ENCODE measurements at regions not wholly inside any gene's neighbourhood (a gene's known extent, or its start where the extent isn't known, plus 50 kb on each side); places are given as distances from the start of the nearest gene placed in this dataset.

GRCh38 chr7:145152589-145152988 lies 316.7 kb upstream of the TPK1 start:
- ATAC-seq (no peak), DNase-seq (no peak)
- Histone ChIP-seq H3K9me3 (no peaks in the 10 kb centered on the region), H3K4me1 (ENCODE audit: low read depth) (no peaks in the 10 kb centered on the region), H3K36me3 (ENCODE audit: low read depth) (no peaks in the 10 kb centered on the region), H3K4me3 (no peak overlapping the region)
- intact Hi-C loops (cut with DNase I, micrococcal nuclease): no loop called here
- TF ChIP-seq CTCF (IDR thresholded peaks at IDR 0.05): no peak

DNA sequence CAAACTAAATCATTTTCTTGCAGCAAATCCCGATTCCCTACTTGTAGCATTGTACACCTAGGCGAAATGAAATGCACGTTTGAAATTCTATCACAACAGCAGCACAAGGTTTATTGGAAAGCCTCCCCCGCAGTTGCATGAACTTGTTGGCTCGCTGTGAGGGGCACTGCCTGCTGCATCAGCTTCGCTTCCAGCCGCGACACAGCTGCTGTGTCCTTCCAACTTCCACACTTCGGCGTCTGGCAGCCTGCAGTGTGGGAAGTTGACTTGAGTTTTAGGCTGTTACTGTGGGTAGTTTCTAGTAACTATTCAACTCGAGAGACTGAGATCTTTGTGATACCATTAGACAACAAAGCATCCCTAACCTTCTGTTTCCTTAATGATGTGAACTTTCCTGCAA lies 315.8 kb upstream of the TPK1 start:
- Histone ChIP-seq H3K36me3 (ENCODE audit: low read depth) (no peaks in the 10 kb centered on the region), H3K4me1 (ENCODE audit: low read depth) (no peaks in the 10 kb centered on the region), H3K9me3 (no peaks in the 10 kb centered on the region), H3K4me3 (no peak overlapping the region)
- no peak for DNase-seq
- intact Hi-C loops (cut with DNase I, micrococcal nuclease): no loop called here
- no peak for TF ChIP-seq CTCF (IDR thresholded peaks at IDR 0.05)
- no peak for ATAC-seq

DNA sequence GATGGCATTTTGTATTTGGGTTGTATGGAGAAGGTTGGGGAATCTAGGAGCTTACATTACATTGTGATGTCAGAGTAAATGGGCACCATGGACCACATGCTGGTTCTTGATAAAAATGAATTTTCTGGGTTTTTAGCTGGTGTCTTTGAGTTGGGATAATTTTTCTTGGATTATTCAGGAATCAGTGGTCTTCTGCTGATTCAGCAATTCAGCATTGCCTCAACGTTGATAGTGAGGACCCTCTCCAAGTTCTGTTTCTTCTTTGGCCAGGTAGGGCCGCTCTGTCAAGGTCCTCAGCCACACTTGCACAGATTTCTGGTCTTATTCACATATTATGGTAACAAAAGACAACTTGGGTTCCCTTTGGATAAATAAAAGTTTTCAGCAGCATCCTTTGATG lies 312.0 kb upstream of the TPK1 start:
- no peak for TF ChIP-seq CTCF (IDR thresholded peaks at IDR 0.05)
- ATAC-seq: no peak
- intact Hi-C loops (cut with DNase I, micrococcal nuclease): no loop called here
- Histone ChIP-seq H3K9me3 (no peaks in the 10 kb centered on the region), H3K4me3 (no peak overlapping the region), H3K4me1 (ENCODE audit: low read depth) (no peaks in the 10 kb centered on the region), H3K36me3 (ENCODE audit: low read depth) (no peaks in the 10 kb centered on the region)
- no peak for DNase-seq

- Histone ChIP-seq H3K9me3 (no peaks in the 10 kb centered on the region), H3K4me3 (no peak overlapping the region), H3K36me3 (ENCODE audit: low read depth) (no peaks in the 10 kb centered on the region), H3K4me1 (ENCODE audit: low read depth) (no peaks in the 10 kb centered on the region)
- intact Hi-C loops (cut with DNase I, micrococcal nuclease): no loop called here
- TF ChIP-seq CTCF (IDR thresholded peaks at IDR 0.05): no peak
- ATAC-seq (no peak), DNase-seq (no peak)
Observed at GRCh38 chr7:145143685-145144084, 307.8 kb upstream of the TPK1 start.

DNA sequence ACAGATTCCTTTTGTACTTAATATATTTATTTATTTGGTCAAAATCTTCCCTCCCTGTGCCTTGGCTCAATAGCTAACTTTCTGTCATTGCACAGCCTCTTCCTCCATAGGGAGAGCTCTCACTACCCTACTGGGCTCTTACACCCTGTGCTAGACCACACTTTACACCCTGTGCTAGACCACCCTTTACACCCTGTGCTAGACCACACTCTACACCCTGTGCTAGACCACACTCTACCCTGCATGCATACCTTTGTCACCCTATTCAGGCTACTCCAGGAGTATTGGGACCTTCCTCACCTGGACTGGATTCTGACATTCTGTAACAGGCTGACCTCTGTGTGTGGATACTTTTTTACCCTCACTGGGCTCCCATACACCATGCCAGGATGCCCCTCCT lies 298.5 kb upstream of the TPK1 start:
- H3K4me3 ChIP-seq: no peak overlapping the region
- no peaks in the 10 kb centered on the region for H3K36me3 ChIP-seq (ENCODE audit: low read depth)
- DNase-seq (no peak), ATAC-seq (no peak)
- intact Hi-C loops (cut with DNase I, micrococcal nuclease): no loop called here
- H3K9me3 ChIP-seq: no peaks in the 10 kb centered on the region
- no peaks in the 10 kb centered on the region for H3K4me1 ChIP-seq (ENCODE audit: low read depth)
- no peak for TF ChIP-seq CTCF (IDR thresholded peaks at IDR 0.05)

- Histone ChIP-seq H3K36me3 (ENCODE audit: low read depth) (no peaks in the 10 kb centered on the region), H3K4me3 (no peak overlapping the region), H3K9me3 (peaks cover 5% of the 10 kb centered on the region), H3K4me1 (ENCODE audit: low read depth) (no peaks in the 10 kb centered on the region)
- ATAC-seq (no peak), DNase-seq (no peak)
- intact Hi-C loops (cut with DNase I, micrococcal nuclease): no loop called here
- TF ChIP-seq CTCF (IDR thresholded peaks at IDR 0.05): no peak
Observed at GRCh38 chr7:145123502-145123901, 287.6 kb upstream of the TPK1 start.
